PC-9 (cell line): ENCODE measurements at regions not wholly inside any gene's neighbourhood (a gene's known extent, or its start where the extent isn't known, plus 50 kb on each side); places are given as distances from the start of the nearest gene placed in this dataset.

Experiments
- BruUV-seq: library from RNA; stranded (reverse); fragments of 400-500 nt; replicated peaks from 2 replicates; lab custom pipeline; 2021; lab: Mats Ljungman, UMichigan
- CTCF ChIA-PET: fragments of 300-600 bp; sonication (Branson Sonifier 250); formaldehyde crosslinking; loops from one replicate; lab custom pipeline; 2022; ENCODE audit warnings: antibody characterized with exemption; lab: Charles Lee
- POLR2A ChIA-PET: fragments of 300-600 bp; sonication (Branson Sonifier 250); formaldehyde crosslinking; loops from one replicate; lab custom pipeline; 2022; ENCODE audit warnings: antibody characterized with exemption; ENCODE audit not compliant: unreplicated experiment; lab: Charles Lee
- DNase-seq, 2 experiments: peaks; one replicate each; pipeline versions ENCODE4 v3.0.0 to v3.0.0-alpha.2; 2015 to 2022; ENCODE audit warnings: mixed read lengths in 1 of 2
- H2AFZ ChIP-seq: fragments of 200-600 bp; sonication (generic); 2 replicates; pipeline ENCODE4 v1.8.1; 2017; ENCODE audit warnings: antibody characterized with exemption
- H3F3A ChIP-seq: fragments of 200-600 bp; sonication (generic); 2 replicates; pipeline ENCODE4 v1.8.1; 2017; ENCODE audit warnings: antibody characterized with exemption, mild to moderate bottlenecking, low read depth; ENCODE audit not compliant: insufficient read depth
- H3K27ac ChIP-seq: fragments of 200-600 bp; sonication (generic); 2 replicates; pipeline ENCODE4 v1.6.1; 2016; ENCODE audit warnings: mixed run types
- H3K27me3 ChIP-seq: fragments of 200-600 bp; sonication (generic); 2 replicates; pipeline ENCODE4 v1.6.1; 2016; ENCODE audit warnings: low read depth, mixed run types; ENCODE audit not compliant: insufficient read depth
- H3K36me3 ChIP-seq: fragments of 200-600 bp; sonication (generic); 2 replicates; pipeline ENCODE4 v1.6.1; 2016; ENCODE audit warnings: low read depth, mixed run types
- H3K4me1 ChIP-seq: fragments of 200-600 bp; sonication (generic); replicated peaks from 2 replicates; pipeline ENCODE4 v1.6.1; 2016; ENCODE audit warnings: mixed run types; ENCODE audit not compliant: insufficient read depth
- H3K4me2 ChIP-seq: fragments of 200-600 bp; sonication (generic); 2 replicates; pipeline ENCODE4 v1.6.1; 2017; ENCODE audit warnings: mixed run types
- H3K4me3 ChIP-seq: fragments of 200-600 bp; sonication (generic); 2 replicates; pipeline ENCODE4 v1.6.1; 2016; ENCODE audit warnings: mixed run types
- H3K79me2 ChIP-seq: fragments of 200-600 bp; sonication (generic); 2 replicates; pipeline ENCODE4 v1.6.1; 2017; ENCODE audit warnings: low read depth, mixed run types
- H3K9me2 ChIP-seq: fragments of 200-600 bp; sonication (generic); 2 replicates; pipeline ENCODE4 v1.8.1; 2017; ENCODE audit warnings: mild to moderate bottlenecking; ENCODE audit not compliant: insufficient read depth
- H3K9me3 ChIP-seq: fragments of 200-600 bp; sonication (generic); 2 replicates; pipeline ENCODE4 v1.8.1; 2016; ENCODE audit warnings: low read depth; ENCODE audit not compliant: insufficient read depth
- H4K20me1 ChIP-seq: fragments of 200-600 bp; sonication (generic); 2 replicates; pipeline ENCODE4 v1.8.1; 2017; ENCODE audit not compliant: insufficient read depth
- CTCF ChIP-seq: fragments of 200-600 bp; sonication (generic); conservative IDR thresholded peaks from 2 replicates; pipeline ENCODE4 v1.6.1; 2017; ENCODE audit warnings: mixed run types, antibody characterized with exemption, mild to moderate bottlenecking, moderate library complexity
- EZH2 ChIP-seq: fragments of 200-600 bp; sonication (generic); IDR thresholded peaks from 2 replicates; pipeline ENCODE4 v1.8.0; 2017; ENCODE audit warnings: antibody characterized with exemption, low read depth
- intact Hi-C: fragments of 100-400 bp; cut with micrococcal nuclease; formaldehyde crosslinking; loops from one replicate; pipeline ENCODE4 v1.10.0; 2022; ENCODE audit not compliant: unreplicated experiment

- Histone ChIP-seq H3K36me3 (0 out of 2 replicates have a peak, but pooled peaks cover 4% of the 10 kb centered on the region), H3K4me1 (no peaks in the 10 kb centered on the region), H3K9me2 (no peaks in the 10 kb centered on the region), H3K4me3 (no peak overlapping the region), H3K4me2 (no peak overlapping the region), H2AFZ (no peak overlapping the region), H3K27ac (no peak overlapping the region), H3F3A (no peaks in the 10 kb centered on the region), H3K27me3 (no peaks in the 10 kb centered on the region), H3K9me3 (no peaks in the 10 kb centered on the region), H4K20me1 (no peaks in the 10 kb centered on the region), H3K79me2 (no peaks in the 10 kb centered on the region)
- POLR2A ChIA-PET = no interaction called here
- no TSS peak for BruUV-seq
- intact Hi-C loops = loop anchor here (5.0 kb wide), 1 partner anchor 529 kb away; no protein-coding TSS in a partner anchor
- CTCF ChIA-PET = no interaction called here
- peak in 1 of 2 experiments; percentile 32 for DNase-seq
- TF ChIP-seq EZH2 (no peak), CTCF (no peak)
Measured at GRCh38 chr3:159887911-159888310, 100.7 kb upstream of the IL12A start.

- CTCF ChIA-PET = no interaction called here
- Histone ChIP-seq H3K4me3 (no peak overlapping the region), H3K27ac (no peak overlapping the region), H3K36me3 (0 out of 2 replicates have a peak, but pooled peaks cover 4% of the 10 kb centered on the region), H4K20me1 (no peaks in the 10 kb centered on the region), H3K9me3 (no peaks in the 10 kb centered on the region), H3K4me2 (no peak overlapping the region), H3K27me3 (no peaks in the 10 kb centered on the region), H3K79me2 (no peaks in the 10 kb centered on the region), H2AFZ (no peak overlapping the region), H3K9me2 (no peaks in the 10 kb centered on the region), H3K4me1 (no peaks in the 10 kb centered on the region), H3F3A (no peaks in the 10 kb centered on the region)
- TF ChIP-seq EZH2 = no peak
- no peak for TF ChIP-seq CTCF
- intact Hi-C loops = no loop called here
- BruUV-seq = no TSS peak
- POLR2A ChIA-PET = interaction anchor here (0.6 kb wide), 2 partner anchors 114 to 140 kb away, joined by 4 to 6 read pairs; no protein-coding TSS in a partner anchor
- DNase-seq = peak in 1 of 2 experiments; percentile 11
Measured at GRCh38 chr3:159892171-159892795, 96.4 kb upstream of the IL12A start.

GRCh38 chr3:159892801-159893200 lies 95.8 kb upstream of the IL12A start:
- POLR2A ChIA-PET = no interaction called here
- no peaks in the 10 kb centered on the region for H3K79me2 ChIP-seq
- H3K27me3 ChIP-seq = no peaks in the 10 kb centered on the region
- CTCF ChIA-PET = interaction anchor here (0.6 kb wide), 1 partner anchor 120 kb away, joined by 3 read pairs; no protein-coding TSS in a partner anchor
- H3K27ac ChIP-seq = no peak overlapping the region
- H4K20me1 ChIP-seq = no peaks in the 10 kb centered on the region
- no peaks in the 10 kb centered on the region for H3K9me3 ChIP-seq
- intact Hi-C loops = no loop called here
- H3K4me2 ChIP-seq = no peak overlapping the region
- DNase-seq = no peak
- 0 out of 2 replicates have a peak, but pooled peaks cover 4% of the 10 kb centered on the region for H3K36me3 ChIP-seq
- H3K9me2 ChIP-seq = no peaks in the 10 kb centered on the region
- H3F3A ChIP-seq = no peaks in the 10 kb centered on the region
- no peak for TF ChIP-seq EZH2
- no peak for TF ChIP-seq CTCF
- H3K4me3 ChIP-seq = no peak overlapping the region
- H3K4me1 ChIP-seq = no peaks in the 10 kb centered on the region
- H2AFZ ChIP-seq = no peak overlapping the region
- BruUV-seq = no TSS peak
